Activated T-cell treated with anti-CD3 and anti-CD28 coated beads, Interleukin-2, amount 50 U/mL, for 4 hours (primary cell): ENCODE measurements at regions not wholly inside any gene's neighbourhood (a gene's known extent, or its start where the extent isn't known, plus 50 kb on each side); places are given as distances from the start of the nearest gene placed in this dataset.
"Not testable (repeated sequence)": the region's sequence is repeated elsewhere in the genome, so short reads cannot be mapped to it uniquely, and the experiment has no call there.

ENCODE experiments used
- ATAC-seq, 2 donors: fragments of 200-7000 bp; cut with Tn5 transposase; one replicate each; pipeline ENCODE4 v1.10.0; 2021
- DNase-seq: peaks from one replicate; pipeline ENCODE4 v3.0.0-alpha.2; 2020
- H3K27me3 Mint-ChIP-seq: one replicate; pipeline ENCODE4 v1.8.0; 2021; ENCODE audit warnings: low read depth, mixed read lengths
- H3K36me3 Mint-ChIP-seq: one replicate; pipeline ENCODE4 v1.8.0; 2022; ENCODE audit warnings: mixed read lengths; ENCODE audit not compliant: insufficient read depth
- H3K4me1 Mint-ChIP-seq: one replicate; pipeline ENCODE4 v1.8.0; 2021; ENCODE audit warnings: low read depth, mixed read lengths
- H3K4me3 Mint-ChIP-seq: one replicate; pipeline ENCODE4 v1.8.0; 2021; ENCODE audit warnings: mild to moderate bottlenecking, moderate library complexity, mixed read lengths
- H3K9me3 Mint-ChIP-seq: one replicate; pipeline ENCODE4 v1.8.0; 2021; ENCODE audit warnings: mixed read lengths

DNA sequence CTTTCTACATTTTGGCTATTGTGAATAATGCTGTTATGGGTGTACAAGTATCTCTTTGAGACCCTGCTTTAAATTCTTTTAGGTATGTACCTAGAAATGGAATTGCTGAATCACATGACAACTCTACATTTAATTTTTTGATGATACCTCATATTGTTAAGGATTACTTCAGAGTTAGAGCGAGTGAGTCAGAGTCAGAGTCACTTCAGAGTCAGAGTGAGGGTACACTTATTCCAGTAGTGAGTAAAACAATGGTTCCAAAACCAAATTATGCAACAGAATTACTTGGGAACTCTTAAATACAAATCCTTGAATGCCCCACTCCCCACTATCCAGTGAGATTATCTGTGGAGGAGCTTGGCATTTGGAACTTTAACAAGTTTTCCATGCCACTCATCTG lies 50.3 kb upstream of the SNRK start:
- H3K4me3 Mint-ChIP-seq: no peak overlapping the region
- H3K9me3 Mint-ChIP-seq: no peaks in the 10 kb centered on the region
- H3K4me1 Mint-ChIP-seq: peaks cover 14% of the 10 kb centered on the region
- no peaks in the 10 kb centered on the region for H3K27me3 Mint-ChIP-seq
- no peaks in the 10 kb centered on the region for H3K36me3 Mint-ChIP-seq
- ATAC-seq (peak in 1 of 2 donors; percentile 63), DNase-seq (no peak)

GRCh38 chr3:43233062-43233461 lies 53.3 kb upstream of the SNRK start:
- ATAC-seq: no peak
- no peaks in the 10 kb centered on the region for H3K36me3 Mint-ChIP-seq
- no peaks in the 10 kb centered on the region for H3K27me3 Mint-ChIP-seq
- no peak overlapping the region for H3K4me3 Mint-ChIP-seq
- no peaks in the 10 kb centered on the region for H3K9me3 Mint-ChIP-seq
- no peak for DNase-seq
- H3K4me1 Mint-ChIP-seq: peaks cover 10% of the 10 kb centered on the region

GRCh38 chr3:43231276-43232000 lies 54.9 kb upstream of the SNRK start:
- no peak overlapping the region for H3K4me3 Mint-ChIP-seq
- no peaks in the 10 kb centered on the region for H3K27me3 Mint-ChIP-seq

GRCh38 chr3:43229865-43230264 lies 56.5 kb upstream of the SNRK start:
- not testable (repeated sequence) for ATAC-seq, H3K4me3 Mint-ChIP-seq, H3K27me3 Mint-ChIP-seq

More at GRCh38 chr3:43231276-43232000, 54.9 kb upstream of the SNRK start:
- DNase-seq: no peak
- Mint-ChIP-seq H3K36me3 (no peaks in the 10 kb centered on the region), H3K9me3 (peaks cover 13% of the 10 kb centered on the region), H3K4me1 (peaks cover 8% of the 10 kb centered on the region)
- no peak for ATAC-seq

GRCh38 chr3:43227685-43228084 lies 58.7 kb upstream of the SNRK start:
- DNase-seq, ATAC-seq, H3K4me3 Mint-ChIP-seq, H3K27me3 Mint-ChIP-seq, H3K36me3 Mint-ChIP-seq: not testable (repeated sequence)
- H3K4me1 Mint-ChIP-seq: peaks cover 23% of the 10 kb centered on the region
- H3K9me3 Mint-ChIP-seq: peaks cover 13% of the 10 kb centered on the region

More at GRCh38 chr3:43229865-43230264, 56.5 kb upstream of the SNRK start:
- H3K9me3 Mint-ChIP-seq: peaks cover 13% of the 10 kb centered on the region
- H3K4me1 Mint-ChIP-seq, H3K36me3 Mint-ChIP-seq, DNase-seq: not testable (repeated sequence)

- peak in 1 of 2 donors; percentile 50 for ATAC-seq
- Mint-ChIP-seq H3K4me1 (peaks cover 46% of the 10 kb centered on the region), H3K9me3 (peaks cover 13% of the 10 kb centered on the region), H3K27me3 (no peaks in the 10 kb centered on the region), H3K36me3 (no peaks in the 10 kb centered on the region), H3K4me3 (no peak overlapping the region)
- no peak for DNase-seq
Measured at GRCh38 chr3:43224405-43225073, 61.8 kb upstream of the SNRK start.

DNA sequence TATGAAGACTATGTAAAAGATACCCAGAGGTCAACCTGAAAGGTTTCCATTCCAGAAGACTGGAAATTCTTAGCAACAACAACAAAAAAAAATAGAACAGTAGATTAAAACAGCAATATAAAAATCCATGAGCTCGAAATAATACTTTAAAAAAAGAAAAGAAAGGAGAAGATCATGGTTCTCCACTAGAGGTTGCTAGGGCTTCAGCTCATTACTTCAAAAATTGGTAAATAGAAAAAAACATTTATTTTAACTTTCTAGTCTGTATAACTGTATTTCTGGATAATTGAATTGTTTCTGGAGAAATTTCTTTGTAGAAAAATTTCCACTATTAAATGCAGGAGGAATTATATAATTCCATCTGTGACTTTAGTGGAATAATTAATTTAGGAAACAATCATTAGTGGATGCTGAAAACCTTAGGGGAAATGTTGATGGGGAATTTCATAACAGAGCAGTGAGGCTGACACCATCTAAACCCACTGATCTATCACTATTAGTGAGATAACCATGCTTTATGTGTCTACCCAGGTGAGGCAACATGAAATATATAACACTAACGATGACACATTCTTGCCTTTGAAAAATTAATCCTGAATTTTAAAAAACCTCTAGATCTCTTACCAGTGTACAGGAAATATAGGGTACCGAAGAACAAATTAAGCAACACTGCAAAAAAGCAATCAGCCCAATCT lies 62.5 kb upstream of the SNRK start:
- H3K4me3 Mint-ChIP-seq: no peak overlapping the region
- DNase-seq (no peak), ATAC-seq (peak in 1 of 2 donors; percentile 35)
- no peaks in the 10 kb centered on the region for H3K27me3 Mint-ChIP-seq
- H3K9me3 Mint-ChIP-seq: peaks cover 13% of the 10 kb centered on the region
- H3K4me1 Mint-ChIP-seq: peaks cover 48% of the 10 kb centered on the region
- no peaks in the 10 kb centered on the region for H3K36me3 Mint-ChIP-seq

DNA sequence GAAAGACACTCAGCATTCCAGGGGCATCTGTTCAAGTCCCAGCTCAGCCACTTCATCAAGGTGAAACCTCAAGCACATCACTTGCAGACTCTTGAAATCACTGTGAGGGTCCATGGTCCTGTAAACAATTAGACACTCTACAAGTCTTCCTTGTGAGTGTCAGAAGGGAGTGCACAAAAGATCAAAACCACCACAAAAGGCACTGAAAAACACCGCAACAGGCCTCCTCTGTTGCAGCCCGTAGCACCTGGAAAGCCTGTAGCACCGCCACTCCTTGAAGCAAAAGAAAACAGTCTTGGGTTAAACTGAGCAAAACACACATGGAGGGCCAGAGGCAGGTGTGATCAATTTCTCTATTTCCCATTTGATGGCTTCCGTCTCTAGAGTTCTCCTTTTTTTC lies 63.8 kb upstream of the SNRK start:
- Mint-ChIP-seq H3K4me1 (peaks cover 56% of the 10 kb centered on the region), H3K9me3 (peaks cover 10% of the 10 kb centered on the region), H3K27me3 (no peaks in the 10 kb centered on the region), H3K36me3 (no peaks in the 10 kb centered on the region), H3K4me3 (no peak overlapping the region)
- peak; percentile 32 to 37 for ATAC-seq
- no peak for DNase-seq

DNA sequence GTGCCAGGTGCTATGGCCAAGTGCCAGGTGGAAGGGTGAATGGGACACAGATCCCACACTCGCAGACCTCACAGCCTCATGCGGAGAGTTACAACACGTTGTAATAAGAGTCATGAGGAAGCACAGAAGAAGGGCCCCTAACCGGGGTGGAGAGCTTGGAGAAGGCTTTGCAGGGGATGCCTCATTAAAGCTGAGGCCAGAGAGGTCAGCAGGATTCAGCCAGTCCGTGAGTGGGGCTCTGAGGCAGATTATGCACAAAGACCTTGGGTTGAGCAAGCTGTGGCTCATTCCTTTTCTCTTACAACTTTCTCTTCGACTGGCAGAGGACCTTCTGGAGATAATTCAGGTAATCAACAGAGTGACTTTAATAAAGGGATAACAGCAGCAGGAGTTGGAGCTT lies 65.3 kb upstream of the SNRK start:
- H3K36me3 Mint-ChIP-seq: no peaks in the 10 kb centered on the region
- H3K4me3 Mint-ChIP-seq: no peak overlapping the region
- peaks cover 68% of the 10 kb centered on the region for H3K4me1 Mint-ChIP-seq
- no peaks in the 10 kb centered on the region for H3K27me3 Mint-ChIP-seq
- no peak for ATAC-seq
- no peak for DNase-seq
- H3K9me3 Mint-ChIP-seq: no peaks in the 10 kb centered on the region

GRCh38 chr3:43219616-43220015 lies 66.7 kb upstream of the SNRK start:
- Mint-ChIP-seq H3K4me3 (no peak overlapping the region), H3K9me3 (no peaks in the 10 kb centered on the region), H3K36me3 (no peaks in the 10 kb centered on the region), H3K4me1 (peaks cover 69% of the 10 kb centered on the region), H3K27me3 (no peaks in the 10 kb centered on the region)
- ATAC-seq (no peak), DNase-seq (no peak)

DNA sequence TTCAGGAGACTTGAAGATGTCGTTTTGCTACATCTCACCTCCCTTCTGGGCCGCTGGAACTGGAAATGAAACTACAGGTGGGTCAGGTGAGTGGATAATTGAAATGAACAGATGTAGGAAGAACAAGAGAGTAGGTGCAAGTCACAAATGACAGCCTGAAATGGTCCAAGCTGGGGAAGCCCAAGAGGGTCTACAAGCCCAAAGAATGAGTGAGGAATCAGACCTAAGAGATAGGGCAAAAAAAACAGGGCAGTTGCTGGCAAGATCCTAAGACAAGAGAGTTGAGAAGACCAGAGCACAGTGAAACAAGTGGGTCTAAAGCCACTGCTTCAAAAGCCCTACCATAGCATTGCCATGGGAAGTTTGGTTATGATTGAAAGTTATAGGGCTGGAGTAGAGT lies 67.4 kb upstream of the SNRK start:
- Mint-ChIP-seq H3K9me3 (no peaks in the 10 kb centered on the region), H3K36me3 (no peaks in the 10 kb centered on the region), H3K27me3 (no peaks in the 10 kb centered on the region), H3K4me3 (no peak overlapping the region), H3K4me1 (peaks cover 63% of the 10 kb centered on the region)
- no peak for ATAC-seq
- DNase-seq: no peak

DNA sequence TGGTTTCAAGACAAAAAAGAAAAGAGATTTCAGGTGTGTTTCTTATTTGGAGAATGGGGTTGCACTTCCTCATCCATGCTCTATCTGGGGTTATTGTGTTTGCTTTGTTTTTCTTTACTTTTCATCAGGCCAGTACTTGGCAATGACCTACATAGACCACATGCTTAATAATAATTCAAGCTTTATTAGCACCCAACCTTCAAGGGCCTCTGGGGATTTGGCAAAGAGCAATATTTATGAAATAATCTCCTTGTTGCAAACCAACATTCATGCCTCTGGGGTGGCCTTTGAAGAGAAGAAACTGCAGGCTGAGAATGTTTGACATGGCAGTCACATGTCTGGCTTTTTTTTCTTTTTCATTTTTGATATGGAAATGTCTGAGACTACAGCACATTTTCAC lies 68.2 kb upstream of the SNRK start:
- Mint-ChIP-seq H3K4me1 (peaks cover 58% of the 10 kb centered on the region), H3K27me3 (no peaks in the 10 kb centered on the region), H3K9me3 (no peaks in the 10 kb centered on the region), H3K36me3 (no peaks in the 10 kb centered on the region), H3K4me3 (no peak overlapping the region)
- DNase-seq (no peak), ATAC-seq (no peak)

DNA sequence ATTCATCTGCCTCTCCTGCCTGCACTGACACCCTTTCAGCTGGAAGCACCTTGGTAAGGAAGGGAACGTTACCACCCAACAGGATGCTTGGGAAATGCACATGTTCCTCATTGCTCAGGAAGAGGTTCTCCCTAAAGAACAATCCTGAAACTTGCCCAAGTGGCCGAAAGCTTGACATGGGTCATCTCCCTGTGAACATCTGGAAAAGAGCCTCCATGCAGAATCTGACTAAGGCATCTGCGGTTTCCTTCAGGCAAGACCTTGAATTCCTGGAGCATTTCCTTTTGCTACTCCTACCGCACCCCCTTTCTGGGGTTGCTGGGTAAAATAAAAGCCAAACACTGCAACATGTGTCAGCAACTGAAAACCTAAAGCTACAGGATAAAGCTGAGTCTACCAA lies 68.7 kb upstream of the SNRK start:
- ATAC-seq (no peak), DNase-seq (no peak)
- Mint-ChIP-seq H3K36me3 (no peaks in the 10 kb centered on the region), H3K4me1 (peaks cover 53% of the 10 kb centered on the region), H3K4me3 (no peak overlapping the region), H3K27me3 (no peaks in the 10 kb centered on the region), H3K9me3 (no peaks in the 10 kb centered on the region)

DNA sequence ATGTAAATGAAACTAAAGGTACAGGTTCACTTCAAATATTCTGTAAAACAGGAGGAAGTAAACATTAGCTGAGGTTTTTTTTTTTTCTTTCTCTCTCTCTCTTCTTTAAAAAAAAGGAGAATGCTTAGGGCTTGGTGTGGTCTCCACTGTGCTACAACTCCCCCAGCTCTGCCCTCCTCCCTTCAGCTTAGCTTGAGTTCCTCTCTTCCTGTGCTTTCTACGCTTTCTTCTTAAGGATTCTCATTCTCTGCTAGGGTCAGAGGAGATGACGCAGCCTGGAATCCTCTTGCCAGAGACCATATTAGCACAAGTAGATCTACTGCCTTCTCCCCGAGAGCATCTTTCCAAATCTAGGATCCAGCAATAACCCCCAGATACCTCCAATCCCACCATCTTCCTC lies 69.1 kb upstream of the SNRK start:
- Mint-ChIP-seq H3K4me1 (peaks cover 49% of the 10 kb centered on the region), H3K36me3 (no peaks in the 10 kb centered on the region), H3K27me3 (no peaks in the 10 kb centered on the region), H3K4me3 (no peak overlapping the region), H3K9me3 (no peaks in the 10 kb centered on the region)
- no peak for DNase-seq
- ATAC-seq: no peak
